H1 (cell line): ENCODE measurements at regions not wholly inside any gene's neighbourhood (a gene's known extent, or its start where the extent isn't known, plus 50 kb on each side); places are given as distances from the start of the nearest gene placed in this dataset.

Experiments
- E2F6 ChIP-seq: IDR thresholded peaks from 2 replicates; pipeline ENCODE4 v1.6.1; 2012; ENCODE audit warnings: inconsistent platforms
- NANOG ChIP-seq: IDR thresholded peaks from 2 replicates; pipeline ENCODE4 v1.6.1; 2011; ENCODE audit warnings: low read length, low read depth, mild to moderate bottlenecking, inconsistent platforms; ENCODE audit not compliant: insufficient read depth, poor library complexity, severe bottlenecking
- TF ChIP-seq, protein P1 (sequence below): IDR thresholded peaks from 2 replicates; pipeline ENCODE4 v1.6.1; 2012; ENCODE audit warnings: inconsistent platforms

DNA sequence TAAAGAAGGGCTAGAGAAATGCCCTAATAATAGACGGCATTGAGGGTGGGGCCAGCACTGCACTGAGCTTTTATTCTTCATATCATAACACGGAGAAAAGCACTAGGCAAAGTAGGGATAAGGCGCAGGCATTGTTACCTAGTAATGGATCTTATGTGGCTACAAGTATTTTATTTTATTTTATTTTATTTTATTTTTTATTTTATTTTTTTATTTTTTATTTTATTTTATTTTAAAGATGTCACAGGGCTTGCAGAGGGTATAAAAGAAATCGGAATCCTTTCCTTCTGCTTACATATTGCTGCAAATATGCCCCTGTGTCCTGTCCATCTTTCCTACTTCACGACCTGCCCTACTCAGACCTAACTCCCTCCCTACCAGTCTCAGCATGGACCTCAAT is 452.0 kb upstream of the KIRREL3 start (continued):
- TF ChIP-seq, protein P1, sequence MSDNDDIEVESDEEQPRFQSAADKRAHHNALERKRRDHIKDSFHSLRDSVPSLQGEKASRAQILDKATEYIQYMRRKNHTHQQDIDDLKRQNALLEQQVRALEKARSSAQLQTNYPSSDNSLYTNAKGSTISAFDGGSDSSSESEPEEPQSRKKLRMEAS = no peak
- TF ChIP-seq E2F6 (no peak), NANOG (no peak)
